ENCODE measurements at regions not wholly inside any gene's neighbourhood (a gene's known extent, or its start where the extent isn't known, plus 50 kb on each side); places are given as distances from the start of the nearest gene placed in this dataset.
"Not testable (repeated sequence)": the region's sequence is repeated elsewhere in the genome, so short reads cannot be mapped to it uniquely, and the experiment has no call there.

DNA sequence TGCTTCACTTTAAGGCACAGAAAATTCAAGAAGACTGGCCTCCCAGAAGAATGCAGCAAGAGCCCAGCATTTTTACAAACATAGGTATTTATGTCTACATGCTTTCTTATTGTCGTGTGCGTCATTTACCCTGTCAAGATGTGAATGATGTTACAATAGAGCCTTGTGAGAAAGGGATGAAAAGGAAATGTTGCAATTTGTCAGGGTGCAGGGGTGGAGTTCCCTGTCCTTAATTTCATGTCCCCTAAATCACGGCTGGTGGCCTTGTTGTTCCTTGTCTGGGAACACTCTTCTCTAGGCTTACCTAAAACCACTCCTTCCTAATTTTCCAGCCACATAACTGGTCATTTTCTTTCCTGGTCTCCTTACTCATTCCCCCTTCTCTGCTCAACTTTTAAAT, 194.2 kb downstream of the TXNL1 start:
- no peak overlapping the region for H3K4me3 ChIP-seq (ENCODE audit: low read depth in 2 of 2, low read length in 2 of 2)
- BruUV-seq (replicated peaks), result no TSS peak

DNA sequence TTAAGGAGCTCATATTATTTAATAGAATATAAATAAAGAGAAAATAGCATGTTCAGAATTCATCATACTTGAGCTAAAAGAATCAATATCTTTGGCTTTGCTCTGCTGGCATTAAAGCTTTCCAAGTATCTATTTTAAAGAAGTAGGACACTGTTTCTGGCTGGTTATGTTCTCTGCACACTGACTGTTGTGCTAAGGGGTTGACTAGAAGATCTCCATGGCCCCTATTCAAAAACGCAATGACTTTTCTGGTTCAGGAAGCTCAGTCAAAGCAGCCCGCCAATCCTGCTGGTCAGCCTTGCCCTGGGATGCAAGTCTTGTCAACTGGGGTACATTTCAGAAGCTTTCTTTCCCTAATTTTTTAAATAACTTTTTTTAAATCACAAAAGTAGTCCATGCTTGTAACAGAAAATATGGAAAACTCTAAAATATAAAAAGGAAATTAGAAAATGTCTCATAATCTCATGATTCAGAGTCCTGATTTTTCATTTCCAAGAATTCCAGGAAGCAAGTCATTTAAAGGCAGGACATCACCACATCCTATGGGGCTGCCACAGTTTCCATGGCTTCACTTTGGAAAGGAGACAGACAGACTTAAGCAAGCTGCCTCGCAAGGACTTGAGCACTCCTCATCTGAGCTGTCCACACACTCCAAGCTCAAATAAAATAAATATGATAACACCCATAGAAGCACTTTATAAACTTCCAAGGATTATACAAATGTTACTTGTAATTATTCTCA, 195.1 kb downstream of the TXNL1 start:
- in situ Hi-C loops (cut with HindIII; ENCODE audit: low pct_unique_long_range_greater_than_20kb, low sequenced_read_pairs), result no loop called here
- TF ChIP-seq, protein P1, sequence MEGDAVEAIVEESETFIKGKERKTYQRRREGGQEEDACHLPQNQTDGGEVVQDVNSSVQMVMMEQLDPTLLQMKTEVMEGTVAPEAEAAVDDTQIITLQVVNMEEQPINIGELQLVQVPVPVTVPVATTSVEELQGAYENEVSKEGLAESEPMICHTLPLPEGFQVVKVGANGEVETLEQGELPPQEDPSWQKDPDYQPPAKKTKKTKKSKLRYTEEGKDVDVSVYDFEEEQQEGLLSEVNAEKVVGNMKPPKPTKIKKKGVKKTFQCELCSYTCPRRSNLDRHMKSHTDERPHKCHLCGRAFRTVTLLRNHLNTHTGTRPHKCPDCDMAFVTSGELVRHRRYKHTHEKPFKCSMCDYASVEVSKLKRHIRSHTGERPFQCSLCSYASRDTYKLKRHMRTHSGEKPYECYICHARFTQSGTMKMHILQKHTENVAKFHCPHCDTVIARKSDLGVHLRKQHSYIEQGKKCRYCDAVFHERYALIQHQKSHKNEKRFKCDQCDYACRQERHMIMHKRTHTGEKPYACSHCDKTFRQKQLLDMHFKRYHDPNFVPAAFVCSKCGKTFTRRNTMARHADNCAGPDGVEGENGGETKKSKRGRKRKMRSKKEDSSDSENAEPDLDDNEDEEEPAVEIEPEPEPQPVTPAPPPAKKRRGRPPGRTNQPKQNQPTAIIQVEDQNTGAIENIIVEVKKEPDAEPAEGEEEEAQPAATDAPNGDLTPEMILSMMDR (IDR thresholded peaks at IDR 0.05), result no peak
- TF ChIP-seq, protein P2, sequence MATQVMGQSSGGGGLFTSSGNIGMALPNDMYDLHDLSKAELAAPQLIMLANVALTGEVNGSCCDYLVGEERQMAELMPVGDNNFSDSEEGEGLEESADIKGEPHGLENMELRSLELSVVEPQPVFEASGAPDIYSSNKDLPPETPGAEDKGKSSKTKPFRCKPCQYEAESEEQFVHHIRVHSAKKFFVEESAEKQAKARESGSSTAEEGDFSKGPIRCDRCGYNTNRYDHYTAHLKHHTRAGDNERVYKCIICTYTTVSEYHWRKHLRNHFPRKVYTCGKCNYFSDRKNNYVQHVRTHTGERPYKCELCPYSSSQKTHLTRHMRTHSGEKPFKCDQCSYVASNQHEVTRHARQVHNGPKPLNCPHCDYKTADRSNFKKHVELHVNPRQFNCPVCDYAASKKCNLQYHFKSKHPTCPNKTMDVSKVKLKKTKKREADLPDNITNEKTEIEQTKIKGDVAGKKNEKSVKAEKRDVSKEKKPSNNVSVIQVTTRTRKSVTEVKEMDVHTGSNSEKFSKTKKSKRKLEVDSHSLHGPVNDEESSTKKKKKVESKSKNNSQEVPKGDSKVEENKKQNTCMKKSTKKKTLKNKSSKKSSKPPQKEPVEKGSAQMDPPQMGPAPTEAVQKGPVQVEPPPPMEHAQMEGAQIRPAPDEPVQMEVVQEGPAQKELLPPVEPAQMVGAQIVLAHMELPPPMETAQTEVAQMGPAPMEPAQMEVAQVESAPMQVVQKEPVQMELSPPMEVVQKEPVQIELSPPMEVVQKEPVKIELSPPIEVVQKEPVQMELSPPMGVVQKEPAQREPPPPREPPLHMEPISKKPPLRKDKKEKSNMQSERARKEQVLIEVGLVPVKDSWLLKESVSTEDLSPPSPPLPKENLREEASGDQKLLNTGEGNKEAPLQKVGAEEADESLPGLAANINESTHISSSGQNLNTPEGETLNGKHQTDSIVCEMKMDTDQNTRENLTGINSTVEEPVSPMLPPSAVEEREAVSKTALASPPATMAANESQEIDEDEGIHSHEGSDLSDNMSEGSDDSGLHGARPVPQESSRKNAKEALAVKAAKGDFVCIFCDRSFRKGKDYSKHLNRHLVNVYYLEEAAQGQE (IDR thresholded peaks at IDR 0.05; ENCODE audit: insufficient read depth in 1 of 2, low read depth in 2 of 2, low read length in 1 of 2), result no peak
- TF ChIP-seq POLR2AphosphoS5 (IDR thresholded peaks at IDR 0.05; ENCODE audit: low read depth, low read length) (no peak), TCF7L2 (IDR thresholded peaks at IDR 0.05; ENCODE audit: low read depth, low read length) (no peak), SIN3A (IDR thresholded peaks at IDR 0.05; ENCODE audit: borderline replicate concordance, insufficient read depth, low read depth, low read length) (no peak)
- intact Hi-C loops (cut with micrococcal nuclease; ENCODE audit: unreplicated experiment), result no loop called here

More for the DNA sequence above, 194.2 kb downstream of the TXNL1 start:
- Histone ChIP-seq H3K9me3 (ENCODE audit: control insufficient read depth, insufficient read depth, low read depth, low read length) (no peaks in the 10 kb centered on the region), H3K27me3 (ENCODE audit: control insufficient read depth, insufficient read depth, low read length) (no peaks in the 10 kb centered on the region), H3K36me3 (ENCODE audit: control insufficient read depth, insufficient read depth, low read length) (no peaks in the 10 kb centered on the region), H3K27ac (ENCODE audit: low read length) (no peak overlapping the region), H3K4me1 (ENCODE audit: control insufficient read depth, insufficient read depth, low read length) (no peaks in the 10 kb centered on the region)
- intact Hi-C loops (cut with micrococcal nuclease; ENCODE audit: unreplicated experiment) (no loop called here), in situ Hi-C loops (cut with HindIII; ENCODE audit: low pct_unique_long_range_greater_than_20kb, low sequenced_read_pairs) (no loop called here)
- POLR2A ChIA-PET, result no interaction called here
- DNase-seq (ENCODE audit: low read depth, low spot score) (no peak), ATAC-seq (no peak)
- CTCF ChIA-PET, result interaction anchor here (0.6 kb wide), 1 partner anchor 252 kb away, joined by 3 read pairs; no protein-coding TSS in a partner anchor
- TF ChIP-seq, protein P1 (IDR thresholded peaks at IDR 0.05), result no peak
- TF ChIP-seq, protein P2 (IDR thresholded peaks at IDR 0.05; ENCODE audit: insufficient read depth in 1 of 2, low read depth in 2 of 2, low read length in 1 of 2), result no peak
- TF ChIP-seq POLR2AphosphoS5 (IDR thresholded peaks at IDR 0.05; ENCODE audit: low read depth, low read length) (no peak), SIN3A (IDR thresholded peaks at IDR 0.05; ENCODE audit: borderline replicate concordance, insufficient read depth, low read depth, low read length) (no peak), TCF7L2 (IDR thresholded peaks at IDR 0.05; ENCODE audit: low read depth, low read length) (no peak)

DNA sequence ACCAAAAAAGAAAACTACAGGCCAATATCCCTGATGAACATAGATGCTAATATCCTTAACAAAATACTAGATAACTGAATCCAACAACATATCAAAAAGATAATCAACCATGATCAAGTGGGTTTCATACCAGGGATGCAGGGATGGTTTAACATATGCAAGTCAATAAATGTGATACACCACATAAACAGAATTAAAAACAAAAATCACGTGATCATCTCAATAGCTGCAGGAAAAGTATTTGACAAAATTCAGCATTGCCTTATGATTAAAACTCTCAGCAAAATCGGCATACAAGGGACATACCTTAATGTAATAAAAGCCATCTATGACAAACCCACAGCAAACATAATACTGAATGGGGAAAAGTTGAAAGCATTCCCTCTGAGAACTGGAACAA, 199.9 kb downstream of the TXNL1 start:
- CTCF ChIA-PET; intact Hi-C loops (cut with micrococcal nuclease; ENCODE audit: unreplicated experiment); H3K27me3 ChIP-seq (ENCODE audit: control insufficient read depth, insufficient read depth, low read length); POLR2A ChIA-PET; in situ Hi-C loops (cut with HindIII; ENCODE audit: low pct_unique_long_range_greater_than_20kb, low sequenced_read_pairs); H3K27ac ChIP-seq (ENCODE audit: low read length); BruUV-seq (replicated peaks); H3K36me3 ChIP-seq (ENCODE audit: control insufficient read depth, insufficient read depth, low read length); H3K9me3 ChIP-seq (ENCODE audit: control insufficient read depth, insufficient read depth, low read depth, low read length); H3K4me1 ChIP-seq (ENCODE audit: control insufficient read depth, insufficient read depth, low read length); DNase-seq (ENCODE audit: low read depth, low spot score); ATAC-seq; H3K4me3 ChIP-seq (ENCODE audit: low read depth in 2 of 2, low read length in 2 of 2): not testable (repeated sequence)

More for the DNA sequence above, 195.1 kb downstream of the TXNL1 start:
- H3K36me3 ChIP-seq (ENCODE audit: control insufficient read depth, insufficient read depth, low read length), result no peaks in the 10 kb centered on the region
- DNase-seq (ENCODE audit: low read depth, low spot score) (no peak), ATAC-seq (no peak)
- H3K27ac ChIP-seq (ENCODE audit: low read length), result no peak overlapping the region
- H3K27me3 ChIP-seq (ENCODE audit: control insufficient read depth, insufficient read depth, low read length), result no peaks in the 10 kb centered on the region
- BruUV-seq (replicated peaks), result no TSS peak
- no peaks in the 10 kb centered on the region for H3K9me3 ChIP-seq (ENCODE audit: control insufficient read depth, insufficient read depth, low read depth, low read length)
- no peak overlapping the region for H3K4me3 ChIP-seq (ENCODE audit: low read depth in 2 of 2, low read length in 2 of 2)
- ChIA-PET POLR2A (no interaction called here), CTCF (no interaction called here)
- H3K4me1 ChIP-seq (ENCODE audit: control insufficient read depth, insufficient read depth, low read length), result no peaks in the 10 kb centered on the region

All from Panc1 (cell line).